ENCODE measurements at regions not wholly inside any gene's neighbourhood (a gene's known extent, or its start where the extent isn't known, plus 50 kb on each side); places are given as distances from the start of the nearest gene placed in this dataset.

DNA sequence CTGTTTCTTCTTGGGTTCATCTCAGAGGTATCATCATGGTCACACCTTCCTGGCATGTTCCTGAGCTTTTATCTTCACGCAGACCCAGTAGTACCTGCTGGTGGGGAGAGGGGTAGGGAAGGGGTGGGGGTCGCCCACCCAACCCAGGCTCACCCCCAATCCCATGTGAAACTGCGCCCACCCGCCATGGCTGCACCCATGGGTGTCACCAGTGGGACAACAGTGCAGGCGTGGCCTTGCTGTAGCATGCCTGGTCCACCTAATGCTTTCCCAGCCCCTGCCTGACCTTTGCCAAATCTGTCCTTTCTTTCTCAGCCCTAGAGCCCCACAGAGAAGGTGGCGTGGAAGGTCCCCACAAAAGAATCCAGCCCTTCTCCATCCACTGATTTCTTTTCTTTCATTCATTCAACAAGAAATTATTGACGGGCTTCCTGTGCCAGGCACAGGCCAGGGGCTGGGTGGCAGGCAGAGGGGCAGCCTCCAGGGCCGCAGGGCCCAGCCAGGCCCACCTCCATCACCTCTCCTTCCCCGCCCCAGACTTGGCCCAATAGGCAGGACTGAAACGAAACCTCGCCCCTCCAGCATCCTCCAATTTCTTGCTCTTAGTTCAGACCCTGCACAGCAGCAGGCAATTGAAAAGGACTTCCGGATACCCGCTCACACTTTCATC lies 79.1 kb upstream of the TNRC6C start:
- TF ChIP-seq CTCF (IDR thresholded peaks at IDR 0.05; ENCODE audit: insufficient read depth, low read length, poor library complexity, severe bottlenecking) (no peak), EZH2phosphoT487 (conservative IDR thresholded peaks at IDR 0.05; ENCODE audit: low read length) (no peak)
